Parathyroid adenoma (tissue), 2 donors: ENCODE measurements at regions not wholly inside any gene's neighbourhood (a gene's known extent, or its start where the extent isn't known, plus 50 kb on each side); places are given as distances from the start of the nearest gene placed in this dataset.

Source experiments
- H2AFZ ChIP-seq: fragments of 300-600 bp; sonication (generic); one replicate; pipeline ENCODE4 v1.7.0; 2017; ENCODE audit warnings: antibody characterized with exemption, mild to moderate bottlenecking
- H3K27ac ChIP-seq: fragments of 300-600 bp; sonication (generic); one replicate; pipeline ENCODE4 v1.7.0; 2017
- H3K27me3 ChIP-seq: fragments of 300-600 bp; sonication (generic); one replicate; pipeline ENCODE4 v1.7.0; 2017; ENCODE audit warnings: low read length; ENCODE audit not compliant: control insufficient read depth, insufficient read depth
- H3K36me3 ChIP-seq: fragments of 300-600 bp; sonication (generic); one replicate; pipeline ENCODE4 v1.7.0; 2017; ENCODE audit warnings: low read length; ENCODE audit not compliant: control insufficient read depth, insufficient read depth
- H3K4me1 ChIP-seq: fragments of 300-600 bp; sonication (generic); one replicate; pipeline ENCODE4 v1.7.0; 2017; ENCODE audit warnings: control low read depth
- H3K4me2 ChIP-seq: fragments of 300-600 bp; sonication (generic); one replicate; pipeline ENCODE4 v1.7.0; 2017; ENCODE audit warnings: low read length
- H3K4me3 ChIP-seq: fragments of 300-600 bp; sonication (generic); one replicate; pipeline ENCODE4 v1.7.0; 2017; ENCODE audit warnings: low read depth, low read length
- H3K79me2 ChIP-seq: fragments of 300-600 bp; sonication (generic); one replicate; pipeline ENCODE4 v1.7.0; 2017; ENCODE audit warnings: control low read depth
- H3K9ac ChIP-seq: fragments of 300-600 bp; sonication (generic); one replicate; pipeline ENCODE4 v1.7.0; 2017; ENCODE audit warnings: mild to moderate bottlenecking
- H3K9me3 ChIP-seq: fragments of 300-600 bp; sonication (generic); one replicate; pipeline ENCODE4 v1.7.0; 2017; ENCODE audit warnings: low read length; ENCODE audit not compliant: control insufficient read depth
- TF ChIP-seq, protein P1 (sequence below): fragments of 300-600 bp; sonication (generic); IDR thresholded peaks from one replicate; pipeline ENCODE4 v1.7.0; 2017; ENCODE audit warnings: antibody characterized with exemption, mild to moderate bottlenecking
- donor health status: primary hyperparathyroidism.

DNA sequence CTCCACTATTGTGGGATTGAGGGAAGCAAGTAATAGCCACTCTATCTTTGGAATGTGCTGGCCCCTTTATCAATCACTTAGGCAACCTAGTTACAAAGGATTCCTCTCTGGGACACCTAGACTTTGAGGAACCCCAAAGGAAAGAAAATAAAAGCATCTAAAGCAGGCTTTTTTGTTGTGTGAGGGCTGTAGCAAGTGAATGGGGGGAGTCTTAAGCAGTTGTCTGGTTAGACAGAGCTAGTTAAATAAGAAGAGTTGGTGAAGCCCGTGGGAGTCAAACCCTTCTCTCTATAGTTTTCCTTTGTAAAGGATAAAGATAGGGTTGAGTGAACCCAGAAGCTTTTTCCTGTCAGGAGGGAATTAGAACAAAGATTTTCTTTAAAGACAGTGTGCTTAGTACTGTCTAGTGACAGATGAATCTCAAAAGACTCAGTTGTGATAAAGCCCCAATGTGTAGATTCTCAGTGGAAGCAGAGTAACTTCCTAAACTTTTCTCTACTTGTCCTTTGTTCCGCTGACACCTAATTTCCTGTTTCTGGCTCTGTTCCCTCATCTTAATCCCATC, 63.3 kb downstream of the HDGFL1 start:
- H3K79me2 ChIP-seq: no peaks in the 10 kb centered on the region
- H3K9ac ChIP-seq: no peak overlapping the region
- H3K27me3 ChIP-seq: no peaks in the 10 kb centered on the region
- no peaks in the 10 kb centered on the region for H3K4me1 ChIP-seq
- H3K27ac ChIP-seq: no peak overlapping the region
- H3K36me3 ChIP-seq: no peaks in the 10 kb centered on the region
- no peak overlapping the region for H3K4me2 ChIP-seq
- no peak overlapping the region for H2AFZ ChIP-seq
- H3K4me3 ChIP-seq: no peak overlapping the region
- TF ChIP-seq, protein P1, sequence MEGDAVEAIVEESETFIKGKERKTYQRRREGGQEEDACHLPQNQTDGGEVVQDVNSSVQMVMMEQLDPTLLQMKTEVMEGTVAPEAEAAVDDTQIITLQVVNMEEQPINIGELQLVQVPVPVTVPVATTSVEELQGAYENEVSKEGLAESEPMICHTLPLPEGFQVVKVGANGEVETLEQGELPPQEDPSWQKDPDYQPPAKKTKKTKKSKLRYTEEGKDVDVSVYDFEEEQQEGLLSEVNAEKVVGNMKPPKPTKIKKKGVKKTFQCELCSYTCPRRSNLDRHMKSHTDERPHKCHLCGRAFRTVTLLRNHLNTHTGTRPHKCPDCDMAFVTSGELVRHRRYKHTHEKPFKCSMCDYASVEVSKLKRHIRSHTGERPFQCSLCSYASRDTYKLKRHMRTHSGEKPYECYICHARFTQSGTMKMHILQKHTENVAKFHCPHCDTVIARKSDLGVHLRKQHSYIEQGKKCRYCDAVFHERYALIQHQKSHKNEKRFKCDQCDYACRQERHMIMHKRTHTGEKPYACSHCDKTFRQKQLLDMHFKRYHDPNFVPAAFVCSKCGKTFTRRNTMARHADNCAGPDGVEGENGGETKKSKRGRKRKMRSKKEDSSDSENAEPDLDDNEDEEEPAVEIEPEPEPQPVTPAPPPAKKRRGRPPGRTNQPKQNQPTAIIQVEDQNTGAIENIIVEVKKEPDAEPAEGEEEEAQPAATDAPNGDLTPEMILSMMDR: no peak
- H3K9me3 ChIP-seq: no peaks in the 10 kb centered on the region

DNA sequence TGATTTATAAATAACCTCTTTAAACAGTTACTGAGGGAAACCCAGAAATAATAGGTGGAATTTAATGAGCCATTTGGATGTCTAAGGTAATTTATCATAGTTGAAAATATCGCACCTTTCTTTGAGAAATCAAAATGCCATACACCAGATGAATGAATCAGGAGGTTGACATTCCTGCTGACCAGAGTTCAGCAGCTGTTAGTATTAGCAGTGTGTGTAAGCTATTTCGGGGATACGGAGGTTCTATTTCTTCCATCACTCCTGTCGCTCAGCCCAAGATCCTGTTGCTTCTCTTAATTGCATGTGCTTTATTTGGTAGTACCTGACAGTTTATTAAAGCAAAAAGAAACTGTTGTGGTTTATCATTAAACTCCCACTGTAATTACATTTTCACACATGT, 67.1 kb downstream of the HDGFL1 start:
- H3K9me3 ChIP-seq: no peaks in the 10 kb centered on the region
- no peaks in the 10 kb centered on the region for H3K79me2 ChIP-seq
- H3K36me3 ChIP-seq: no peaks in the 10 kb centered on the region
- no peaks in the 10 kb centered on the region for H3K4me1 ChIP-seq
- TF ChIP-seq, protein P1: no peak
- H3K4me2 ChIP-seq: no peak overlapping the region
- H3K4me3 ChIP-seq: no peak overlapping the region
- no peak overlapping the region for H3K9ac ChIP-seq
- H3K27ac ChIP-seq: no peak overlapping the region
- no peak overlapping the region for H2AFZ ChIP-seq
- H3K27me3 ChIP-seq: no peaks in the 10 kb centered on the region

DNA sequence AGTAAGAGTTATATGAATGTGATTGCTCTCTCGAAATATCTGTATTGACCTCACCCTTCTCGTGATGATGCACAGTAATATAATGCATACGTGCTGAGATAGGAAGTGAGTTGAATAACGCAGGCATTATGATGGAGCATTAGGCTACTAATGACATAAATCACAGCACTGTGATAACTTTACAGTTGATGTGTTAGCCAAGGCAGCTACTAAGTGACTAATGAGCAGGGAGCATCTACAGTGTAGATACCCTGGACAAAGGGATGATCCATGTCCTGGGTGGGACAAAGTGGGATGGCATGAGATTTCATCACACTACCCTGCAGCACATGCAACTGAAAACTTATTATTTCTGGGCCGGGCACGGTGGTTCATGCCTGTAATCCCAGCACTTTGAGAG, 68.4 kb downstream of the HDGFL1 start:
- TF ChIP-seq, protein P1: no peak
- Histone ChIP-seq H2AFZ (no peak overlapping the region), H3K4me3 (no peak overlapping the region), H3K4me1 (no peaks in the 10 kb centered on the region), H3K4me2 (no peak overlapping the region), H3K36me3 (no peaks in the 10 kb centered on the region), H3K27me3 (no peaks in the 10 kb centered on the region), H3K9ac (no peak overlapping the region), H3K27ac (no peak overlapping the region), H3K9me3 (no peaks in the 10 kb centered on the region), H3K79me2 (no peaks in the 10 kb centered on the region)

DNA sequence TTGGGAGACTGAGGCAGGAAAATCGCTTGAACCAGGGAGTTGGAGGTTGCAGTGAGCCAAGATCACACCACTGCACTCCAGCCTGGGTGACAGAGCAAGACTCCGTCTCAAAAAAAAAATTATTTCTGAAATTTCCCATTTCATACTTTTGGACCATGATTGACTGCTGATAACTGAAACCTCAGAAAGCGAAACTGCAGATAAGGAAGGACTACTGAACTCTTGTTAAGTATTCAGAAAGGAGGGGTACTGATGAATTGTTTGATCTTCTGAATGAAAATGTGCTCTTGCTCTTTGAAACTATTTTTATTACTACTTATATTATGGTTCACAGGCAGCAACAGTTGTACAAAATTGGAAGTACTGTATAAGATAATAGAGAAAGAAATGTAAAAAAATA, 69.0 kb downstream of the HDGFL1 start:
- H3K4me2 ChIP-seq: no peak overlapping the region
- no peak overlapping the region for H3K4me3 ChIP-seq
- no peak overlapping the region for H3K27ac ChIP-seq
- no peaks in the 10 kb centered on the region for H3K9me3 ChIP-seq
- no peak overlapping the region for H2AFZ ChIP-seq
- no peaks in the 10 kb centered on the region for H3K4me1 ChIP-seq
- H3K36me3 ChIP-seq: no peaks in the 10 kb centered on the region
- no peak overlapping the region for H3K9ac ChIP-seq
- TF ChIP-seq, protein P1: no peak
- no peaks in the 10 kb centered on the region for H3K27me3 ChIP-seq
- no peaks in the 10 kb centered on the region for H3K79me2 ChIP-seq

DNA sequence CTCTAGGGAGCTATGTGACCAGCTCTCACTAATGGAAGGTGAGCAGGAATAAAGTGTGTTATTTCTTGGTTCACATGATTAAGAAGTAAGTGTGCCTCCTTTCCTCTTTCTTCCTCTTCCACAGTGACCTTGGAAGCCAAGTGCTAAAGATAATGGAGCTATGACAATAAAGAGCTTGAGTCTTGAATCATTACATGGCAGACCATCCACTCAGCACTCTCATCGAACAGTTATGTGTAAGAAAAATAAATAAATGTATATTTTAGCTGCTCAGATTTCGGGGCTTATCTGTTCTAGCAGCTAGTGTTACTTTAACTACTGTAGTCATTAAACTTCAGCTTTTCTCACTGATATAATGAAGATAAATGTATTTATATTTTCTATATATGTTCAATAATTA, 72.9 kb downstream of the HDGFL1 start:
- H3K9me3 ChIP-seq: no peaks in the 10 kb centered on the region
- H3K27me3 ChIP-seq: no peaks in the 10 kb centered on the region
- H3K4me1 ChIP-seq: no peaks in the 10 kb centered on the region
- no peak overlapping the region for H3K27ac ChIP-seq
- H2AFZ ChIP-seq: no peak overlapping the region
- H3K36me3 ChIP-seq: no peaks in the 10 kb centered on the region
- no peak overlapping the region for H3K4me2 ChIP-seq
- TF ChIP-seq, protein P1: no peak
- no peaks in the 10 kb centered on the region for H3K79me2 ChIP-seq
- H3K4me3 ChIP-seq: no peak overlapping the region
- H3K9ac ChIP-seq: no peak overlapping the region
